ENCODE measurements at regions not wholly inside any gene's neighbourhood (a gene's known extent, or its start where the extent isn't known, plus 50 kb on each side); places are given as distances from the start of the nearest gene placed in this dataset.

- no peak overlapping the region for H3K4me3 ChIP-seq
- peaks cover 2% of the 10 kb centered on the region; the same call in 1 of the 2 replicates for H3K27me3 ChIP-seq
- H3K9me3 ChIP-seq, result no peaks in the 10 kb centered on the region
- no peak for DNase-seq
- no peaks in the 10 kb centered on the region for H3K36me3 ChIP-seq
Measured at GRCh38 chr12:28053564-28053963, 81.0 kb upstream of the PTHLH start.

- Histone ChIP-seq H3K36me3 (no peaks in the 10 kb centered on the region), H3K9me3 (no peaks in the 10 kb centered on the region), H3K4me3 (no peak overlapping the region), H3K27me3 (no peaks in the 10 kb centered on the region; the same call in 1 of the 2 replicates)
- DNase-seq, result no peak
Measured at GRCh38 chr12:28054583-28054982, 82.0 kb upstream of the PTHLH start.

GRCh38 chr12:28057856-28058615 lies 85.5 kb upstream of the PTHLH start:
- DNase-seq, result no peak
- H3K4me3 ChIP-seq, result no peak overlapping the region

GRCh38 chr12:28059220-28059619 lies 86.7 kb upstream of the PTHLH start:
- no peaks in the 10 kb centered on the region for H3K36me3 ChIP-seq
- no peaks in the 10 kb centered on the region for H3K9me3 ChIP-seq
- H3K27me3 ChIP-seq, result no peaks in the 10 kb centered on the region
- H3K4me3 ChIP-seq, result no peak overlapping the region
- no peak for DNase-seq

More at GRCh38 chr12:28057856-28058615, 85.5 kb upstream of the PTHLH start:
- Histone ChIP-seq H3K9me3 (no peaks in the 10 kb centered on the region), H3K27me3 (no peaks in the 10 kb centered on the region), H3K36me3 (no peaks in the 10 kb centered on the region)

- Histone ChIP-seq H3K27me3 (no peaks in the 10 kb centered on the region), H3K36me3 (no peaks in the 10 kb centered on the region), H3K9me3 (no peaks in the 10 kb centered on the region), H3K4me3 (no peak overlapping the region)
- DNase-seq, result no peak
Measured at GRCh38 chr12:28059668-28060067, 87.1 kb upstream of the PTHLH start.

GRCh38 chr12:28060871-28061270 lies 88.3 kb upstream of the PTHLH start:
- Histone ChIP-seq H3K36me3 (no peaks in the 10 kb centered on the region), H3K27me3 (no peaks in the 10 kb centered on the region), H3K9me3 (no peaks in the 10 kb centered on the region), H3K4me3 (no peak overlapping the region)
- DNase-seq, result no peak

GRCh38 chr12:28063355-28063880 lies 90.9 kb upstream of the PTHLH start:
- Histone ChIP-seq H3K4me3 (no peak overlapping the region), H3K9me3 (no peaks in the 10 kb centered on the region), H3K27me3 (no peaks in the 10 kb centered on the region), H3K36me3 (no peaks in the 10 kb centered on the region)
- no peak for DNase-seq

- Histone ChIP-seq H3K9me3 (no peaks in the 10 kb centered on the region), H3K27me3 (no peaks in the 10 kb centered on the region), H3K4me3 (no peak overlapping the region), H3K36me3 (no peaks in the 10 kb centered on the region)
- DNase-seq, result no peak
Measured at GRCh38 chr12:28065374-28065773, 92.8 kb upstream of the PTHLH start.

- no peak for DNase-seq
- H3K27me3 ChIP-seq, result no peaks in the 10 kb centered on the region
- H3K9me3 ChIP-seq, result no peaks in the 10 kb centered on the region
- no peak overlapping the region for H3K4me3 ChIP-seq
- H3K36me3 ChIP-seq, result no peaks in the 10 kb centered on the region
Measured at GRCh38 chr12:28065889-28066630, 93.5 kb upstream of the PTHLH start.

- DNase-seq, result no peak
- Histone ChIP-seq H3K27me3 (no peaks in the 10 kb centered on the region), H3K36me3 (no peaks in the 10 kb centered on the region), H3K4me3 (no peak overlapping the region), H3K9me3 (no peaks in the 10 kb centered on the region)
Measured at GRCh38 chr12:28066879-28067278, 94.3 kb upstream of the PTHLH start.

GRCh38 chr12:28068467-28068866 lies 95.9 kb upstream of the PTHLH start:
- Histone ChIP-seq H3K36me3 (no peaks in the 10 kb centered on the region), H3K9me3 (no peaks in the 10 kb centered on the region), H3K4me3 (no peak overlapping the region), H3K27me3 (no peaks in the 10 kb centered on the region)
- DNase-seq, result no peak

GRCh38 chr12:28079539-28079938 lies 107.0 kb upstream of the PTHLH start:
- DNase-seq, result no peak

GRCh38 chr12:28082096-28082495 lies 108.2 kb upstream of the CCDC91 start:
- Histone ChIP-seq H3K27me3 (peaks cover 5% of the 10 kb centered on the region; the same call in 1 of the 2 replicates), H3K36me3 (no peaks in the 10 kb centered on the region), H3K4me3 (no peak overlapping the region), H3K9me3 (no peaks in the 10 kb centered on the region)
- DNase-seq, result no peak

More at GRCh38 chr12:28079539-28079938, 107.0 kb upstream of the PTHLH start:
- no peaks in the 10 kb centered on the region for H3K9me3 ChIP-seq
- no peak overlapping the region for H3K4me3 ChIP-seq
- H3K27me3 ChIP-seq, result peaks cover 3% of the 10 kb centered on the region; the same call in 1 of the 2 replicates
- no peaks in the 10 kb centered on the region for H3K36me3 ChIP-seq

- no peak for DNase-seq
- Histone ChIP-seq H3K36me3 (no peaks in the 10 kb centered on the region), H3K4me3 (no peak overlapping the region), H3K9me3 (no peaks in the 10 kb centered on the region), H3K27me3 (peaks cover 3% of the 10 kb centered on the region; the same call in 1 of the 2 replicates)
Measured at GRCh38 chr12:28083840-28084678, 106.2 kb upstream of the CCDC91 start.

GRCh38 chr12:28086521-28087155 lies 103.6 kb upstream of the CCDC91 start:
- peaks cover 3% of the 10 kb centered on the region; the same call in 1 of the 2 replicates for H3K27me3 ChIP-seq
- H3K4me3 ChIP-seq, result no peak overlapping the region
- no peaks in the 10 kb centered on the region for H3K36me3 ChIP-seq
- DNase-seq, result no peak
- no peaks in the 10 kb centered on the region for H3K9me3 ChIP-seq

- H3K4me3 ChIP-seq, result no peak overlapping the region
- H3K36me3 ChIP-seq, result no peaks in the 10 kb centered on the region
- H3K27me3 ChIP-seq, result peaks cover 3% of the 10 kb centered on the region; the same call in 1 of the 2 replicates
- H3K9me3 ChIP-seq, result no peaks in the 10 kb centered on the region
- DNase-seq, result no peak
Measured at GRCh38 chr12:28088566-28089272, 101.5 kb upstream of the CCDC91 start.
